Activated CD4-positive, alpha-beta T cell treated with anti-CD3 and anti-CD28 coated beads, Interleukin-2, amount 50 U/mL, for 1 hour (primary cell): ENCODE measurements at regions not wholly inside any gene's neighbourhood (a gene's known extent, or its start where the extent isn't known, plus 50 kb on each side); places are given as distances from the start of the nearest gene placed in this dataset.

Experiments used
- DNase-seq: peaks from one replicate; pipeline ENCODE4 v3.0.0-alpha.2; 2020

GRCh38 chr2:23200068-23200786 lies 184.8 kb upstream of the KLHL29 start:
- no peak for DNase-seq

GRCh38 chr2:23200787-23201114 lies 184.2 kb upstream of the KLHL29 start:
- DNase-seq, result no peak

GRCh38 chr2:23203383-23203782 lies 181.6 kb upstream of the KLHL29 start:
- DNase-seq, result no peak

GRCh38 chr2:23204685-23205242 lies 180.2 kb upstream of the KLHL29 start:
- no peak for DNase-seq

GRCh38 chr2:23206650-23207049 lies 178.3 kb upstream of the KLHL29 start:
- no peak for DNase-seq

GRCh38 chr2:23207871-23208270 lies 177.1 kb upstream of the KLHL29 start:
- no peak for DNase-seq

GRCh38 chr2:23208339-23208738 lies 176.6 kb upstream of the KLHL29 start:
- no peak for DNase-seq

- no peak for DNase-seq
Measured at GRCh38 chr2:23209059-23209458, 175.9 kb upstream of the KLHL29 start.

GRCh38 chr2:23211987-23212583 lies 172.9 kb upstream of the KLHL29 start:
- no peak for DNase-seq

GRCh38 chr2:23213196-23213595 lies 171.8 kb upstream of the KLHL29 start:
- no peak for DNase-seq

GRCh38 chr2:23215016-23215415 lies 170.0 kb upstream of the KLHL29 start:
- no peak for DNase-seq

GRCh38 chr2:23219666-23220065 lies 165.3 kb upstream of the KLHL29 start:
- no peak for DNase-seq

GRCh38 chr2:23220513-23221094 lies 164.4 kb upstream of the KLHL29 start:
- no peak for DNase-seq

GRCh38 chr2:23221236-23221635 lies 163.7 kb upstream of the KLHL29 start:
- DNase-seq, result no peak

- no peak for DNase-seq
Measured at GRCh38 chr2:23221901-23222300, 163.1 kb upstream of the KLHL29 start.

GRCh38 chr2:23230885-23231284 lies 154.1 kb upstream of the KLHL29 start:
- DNase-seq, result no peak

GRCh38 chr2:23231865-23232264 lies 153.1 kb upstream of the KLHL29 start:
- no peak for DNase-seq

- no peak for DNase-seq
Measured at GRCh38 chr2:23235292-23235691, 149.7 kb upstream of the KLHL29 start.

GRCh38 chr2:23235736-23236135 lies 149.2 kb upstream of the KLHL29 start:
- DNase-seq, result no peak

GRCh38 chr2:23237147-23237546 lies 147.8 kb upstream of the KLHL29 start:
- DNase-seq, result no peak

- DNase-seq, result no peak
Measured at GRCh38 chr2:23238011-23238657, 146.8 kb upstream of the KLHL29 start.

- no peak for DNase-seq
Measured at GRCh38 chr2:23239374-23239773, 145.6 kb upstream of the KLHL29 start.

GRCh38 chr2:23241121-23241520 lies 143.9 kb upstream of the KLHL29 start:
- DNase-seq, result no peak
